Glutamatergic neuron (in vitro differentiated cells): ENCODE measurements at regions not wholly inside any gene's neighbourhood (a gene's known extent, or its start where the extent isn't known, plus 50 kb on each side); places are given as distances from the start of the nearest gene placed in this dataset.

Source experiments
- DNase-seq: peaks from one replicate; pipeline ENCODE4 v3.0.0; 2022
- H3K27ac Mint-ChIP-seq: one replicate; pipeline ENCODE4 v1.8.0; 2020; ENCODE audit warnings: mild to moderate bottlenecking, mixed read lengths, inconsistent platforms; ENCODE audit not compliant: unreplicated experiment
- H3K27me3 Mint-ChIP-seq: one replicate; pipeline ENCODE4 v1.8.0; 2020; ENCODE audit warnings: mild to moderate bottlenecking, moderate library complexity, mixed read lengths, inconsistent platforms; ENCODE audit not compliant: unreplicated experiment
- H3K36me3 Mint-ChIP-seq: one replicate; pipeline ENCODE4 v1.8.0; 2020; ENCODE audit warnings: mild to moderate bottlenecking, mixed read lengths, inconsistent platforms; ENCODE audit not compliant: unreplicated experiment
- H3K4me1 Mint-ChIP-seq: one replicate; pipeline ENCODE4 v1.8.0; 2020; ENCODE audit warnings: mild to moderate bottlenecking, low read depth, mixed read lengths, inconsistent platforms; ENCODE audit not compliant: unreplicated experiment
- H3K4me3 Mint-ChIP-seq: one replicate; pipeline ENCODE4 v1.8.0; 2020; ENCODE audit warnings: mild to moderate bottlenecking, mixed read lengths, inconsistent platforms; ENCODE audit not compliant: unreplicated experiment
- H3K9me3 Mint-ChIP-seq: one replicate; pipeline ENCODE4 v1.8.0; 2020; ENCODE audit warnings: mild to moderate bottlenecking, moderate library complexity, mixed read lengths, inconsistent platforms; ENCODE audit not compliant: unreplicated experiment
- CTCF ChIP-seq: fragments of 200-600 bp; sonication (generic); IDR thresholded peaks from one replicate; pipeline ENCODE4 v1.5.0; 2021; ENCODE audit not compliant: partially characterized antibody, unreplicated experiment

GRCh38 chr10:55330486-55330885, 529.5 kb upstream of the PCDH15 start:
- Mint-ChIP-seq H3K27me3 (no peaks in the 10 kb centered on the region), H3K4me1 (peaks cover 7% of the 10 kb centered on the region), H3K4me3 (no peak overlapping the region), H3K36me3 (no peaks in the 10 kb centered on the region), H3K27ac (no peak overlapping the region), H3K9me3 (peaks cover 2% of the 10 kb centered on the region)
- no peak for DNase-seq
- no peak for TF ChIP-seq CTCF

GRCh38 chr10:55329796-55330195, 528.8 kb upstream of the PCDH15 start:
- H3K4me3 Mint-ChIP-seq, result no peak overlapping the region
- peaks cover 7% of the 10 kb centered on the region for H3K4me1 Mint-ChIP-seq
- TF ChIP-seq CTCF, result no peak
- no peaks in the 10 kb centered on the region for H3K27me3 Mint-ChIP-seq
- H3K9me3 Mint-ChIP-seq, result peaks cover 2% of the 10 kb centered on the region
- no peak for DNase-seq
- no peaks in the 10 kb centered on the region for H3K36me3 Mint-ChIP-seq
- H3K27ac Mint-ChIP-seq, result no peak overlapping the region

- no peak overlapping the region for H3K27ac Mint-ChIP-seq
- no peak for TF ChIP-seq CTCF
- H3K4me1 Mint-ChIP-seq, result no peaks in the 10 kb centered on the region
- DNase-seq, result no peak
- H3K27me3 Mint-ChIP-seq, result peaks cover 2% of the 10 kb centered on the region
- H3K4me3 Mint-ChIP-seq, result no peak overlapping the region
- H3K36me3 Mint-ChIP-seq, result no peaks in the 10 kb centered on the region
- H3K9me3 Mint-ChIP-seq, result no peaks in the 10 kb centered on the region
These were observed 519.2 kb upstream of the PCDH15 start for GRCh38 chr10:55320187-55320700.

GRCh38 chr10:55311848-55312635, 511.0 kb upstream of the PCDH15 start:
- no peak overlapping the region for H3K27ac Mint-ChIP-seq
- no peak for DNase-seq
- no peaks in the 10 kb centered on the region for H3K36me3 Mint-ChIP-seq
- peaks cover 3% of the 10 kb centered on the region for H3K4me1 Mint-ChIP-seq
- no peak overlapping the region for H3K4me3 Mint-ChIP-seq
- H3K9me3 Mint-ChIP-seq, result peaks cover 2% of the 10 kb centered on the region
- TF ChIP-seq CTCF, result no peak
- H3K27me3 Mint-ChIP-seq, result no peaks in the 10 kb centered on the region

GRCh38 chr10:55310143-55310542, 509.1 kb upstream of the PCDH15 start:
- no peak overlapping the region for H3K4me3 Mint-ChIP-seq

More at GRCh38 chr10:55310143-55310542, 509.1 kb upstream of the PCDH15 start:
- H3K27ac Mint-ChIP-seq, result no peak overlapping the region
- H3K9me3 Mint-ChIP-seq, result peaks cover 2% of the 10 kb centered on the region
- TF ChIP-seq CTCF, result no peak
- DNase-seq, result no peak
- H3K36me3 Mint-ChIP-seq, result no peaks in the 10 kb centered on the region
- peaks cover 5% of the 10 kb centered on the region for H3K4me1 Mint-ChIP-seq
- no peaks in the 10 kb centered on the region for H3K27me3 Mint-ChIP-seq
